Prostate gland (tissue), 2 donors: ENCODE measurements at regions not wholly inside any gene's neighbourhood (a gene's known extent, or its start where the extent isn't known, plus 50 kb on each side); places are given as distances from the start of the nearest gene placed in this dataset.
"Not testable (repeated sequence)": the region's sequence is repeated elsewhere in the genome, so short reads cannot be mapped to it uniquely, and the experiment has no call there.

Experiments
- CTCF ChIP-seq, 4 experiments: fragments of 200-600 bp in 2 of 4; fragments of 450-650 bp in 2 of 4; sonication (generic) in 2 of 4; IDR thresholded peaks; 1 replicate in 3 of 4; 2 replicates in 1 of 4; pipeline ENCODE4 v1.5.1; 2016 to 2019; ENCODE audit warnings: antibody characterized with exemption in 4 of 4, mild to moderate bottlenecking in 2 of 4, moderate library complexity in 2 of 4
- POLR2AphosphoS5 ChIP-seq: sonication (generic); formaldehyde crosslinking; IDR thresholded peaks from one replicate; pipeline ENCODE4 v1.6.1; 2017; ENCODE audit warnings: antibody characterized with exemption

DNA sequence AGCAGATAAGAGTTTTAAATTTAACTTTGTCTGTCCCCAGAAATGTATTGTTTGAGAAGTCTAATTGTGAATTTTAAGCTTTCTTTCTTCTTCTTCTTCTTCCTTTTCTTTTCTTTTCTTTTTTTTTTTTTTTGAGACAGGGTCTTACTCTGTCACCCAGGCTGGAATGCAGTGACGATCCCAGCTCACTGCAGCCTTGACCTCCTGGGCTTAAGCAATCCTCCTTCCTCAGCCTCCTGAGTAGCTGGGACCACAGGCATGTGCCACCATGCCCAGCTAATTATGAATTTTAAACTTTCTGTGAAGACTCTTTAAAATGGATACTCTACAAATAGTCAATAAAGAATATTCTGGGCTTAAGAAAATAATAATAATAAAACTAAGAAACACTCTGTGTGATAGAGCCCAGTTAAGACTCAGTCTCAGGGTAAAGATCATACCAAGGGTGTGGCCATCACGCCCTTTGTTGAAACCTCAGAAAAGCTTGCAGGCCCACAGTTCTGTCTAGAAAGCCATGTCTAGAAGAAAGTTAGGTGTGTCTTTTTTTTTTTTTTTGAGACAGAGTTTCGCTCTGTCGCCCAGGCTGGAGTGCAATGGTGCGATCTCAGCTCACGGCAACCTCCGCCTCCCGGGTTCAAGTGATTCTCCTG lies 177.3 kb downstream of the C9orf50 start:
- TF ChIP-seq CTCF (IDR thresholded peaks at IDR 0.05); POLR2AphosphoS5: not testable (repeated sequence)
